ENCODE measurements at regions not wholly inside any gene's neighbourhood (a gene's known extent, or its start where the extent isn't known, plus 50 kb on each side); places are given as distances from the start of the nearest gene placed in this dataset.

- TF ChIP-seq, protein P1, sequence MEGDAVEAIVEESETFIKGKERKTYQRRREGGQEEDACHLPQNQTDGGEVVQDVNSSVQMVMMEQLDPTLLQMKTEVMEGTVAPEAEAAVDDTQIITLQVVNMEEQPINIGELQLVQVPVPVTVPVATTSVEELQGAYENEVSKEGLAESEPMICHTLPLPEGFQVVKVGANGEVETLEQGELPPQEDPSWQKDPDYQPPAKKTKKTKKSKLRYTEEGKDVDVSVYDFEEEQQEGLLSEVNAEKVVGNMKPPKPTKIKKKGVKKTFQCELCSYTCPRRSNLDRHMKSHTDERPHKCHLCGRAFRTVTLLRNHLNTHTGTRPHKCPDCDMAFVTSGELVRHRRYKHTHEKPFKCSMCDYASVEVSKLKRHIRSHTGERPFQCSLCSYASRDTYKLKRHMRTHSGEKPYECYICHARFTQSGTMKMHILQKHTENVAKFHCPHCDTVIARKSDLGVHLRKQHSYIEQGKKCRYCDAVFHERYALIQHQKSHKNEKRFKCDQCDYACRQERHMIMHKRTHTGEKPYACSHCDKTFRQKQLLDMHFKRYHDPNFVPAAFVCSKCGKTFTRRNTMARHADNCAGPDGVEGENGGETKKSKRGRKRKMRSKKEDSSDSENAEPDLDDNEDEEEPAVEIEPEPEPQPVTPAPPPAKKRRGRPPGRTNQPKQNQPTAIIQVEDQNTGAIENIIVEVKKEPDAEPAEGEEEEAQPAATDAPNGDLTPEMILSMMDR (IDR thresholded peaks at IDR 0.05; ENCODE audit: borderline replicate concordance, extremely low read depth, low read length, poor library complexity, severe bottlenecking): no peak
- no peak for TF ChIP-seq EZH2 (IDR thresholded peaks at IDR 0.05; ENCODE audit: borderline replicate concordance, low read depth, low read length, severe bottlenecking)
Measured at GRCh38 chr2:139990646-139991335, 1210.6 kb upstream of the NXPH2 start.

Data from DND-41 (cell line).